ENCODE measurements at regions not wholly inside any gene's neighbourhood (a gene's known extent, or its start where the extent isn't known, plus 50 kb on each side); places are given as distances from the start of the nearest gene placed in this dataset.

DNA sequence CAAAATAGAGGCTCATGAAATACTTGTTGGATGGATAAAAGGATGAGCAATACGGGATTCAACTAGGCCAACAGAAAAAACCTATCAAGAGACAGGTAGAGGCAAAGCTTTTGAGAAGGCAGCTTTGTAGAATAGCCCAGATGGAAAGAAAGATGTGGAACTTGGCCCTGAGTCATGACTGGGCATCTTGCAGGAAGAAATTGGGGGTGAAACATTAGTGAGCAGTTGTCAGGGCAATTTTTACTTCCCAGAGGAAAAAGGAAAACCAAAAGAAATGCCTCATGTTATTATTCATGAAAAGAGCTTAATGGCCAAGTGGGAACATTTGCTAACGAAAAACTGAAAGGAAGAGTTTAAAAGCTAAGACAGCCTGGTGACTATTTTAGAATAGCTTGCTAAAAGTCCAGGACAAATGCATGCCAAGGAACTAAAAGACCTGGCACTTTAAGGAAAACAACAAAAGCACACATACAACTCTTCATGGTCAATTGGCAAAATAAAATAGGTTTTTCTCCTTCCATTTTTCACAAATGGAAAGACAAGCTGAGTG lies 180.1 kb downstream of the HS3ST3A1 start:
- TF ChIP-seq, protein P1, sequence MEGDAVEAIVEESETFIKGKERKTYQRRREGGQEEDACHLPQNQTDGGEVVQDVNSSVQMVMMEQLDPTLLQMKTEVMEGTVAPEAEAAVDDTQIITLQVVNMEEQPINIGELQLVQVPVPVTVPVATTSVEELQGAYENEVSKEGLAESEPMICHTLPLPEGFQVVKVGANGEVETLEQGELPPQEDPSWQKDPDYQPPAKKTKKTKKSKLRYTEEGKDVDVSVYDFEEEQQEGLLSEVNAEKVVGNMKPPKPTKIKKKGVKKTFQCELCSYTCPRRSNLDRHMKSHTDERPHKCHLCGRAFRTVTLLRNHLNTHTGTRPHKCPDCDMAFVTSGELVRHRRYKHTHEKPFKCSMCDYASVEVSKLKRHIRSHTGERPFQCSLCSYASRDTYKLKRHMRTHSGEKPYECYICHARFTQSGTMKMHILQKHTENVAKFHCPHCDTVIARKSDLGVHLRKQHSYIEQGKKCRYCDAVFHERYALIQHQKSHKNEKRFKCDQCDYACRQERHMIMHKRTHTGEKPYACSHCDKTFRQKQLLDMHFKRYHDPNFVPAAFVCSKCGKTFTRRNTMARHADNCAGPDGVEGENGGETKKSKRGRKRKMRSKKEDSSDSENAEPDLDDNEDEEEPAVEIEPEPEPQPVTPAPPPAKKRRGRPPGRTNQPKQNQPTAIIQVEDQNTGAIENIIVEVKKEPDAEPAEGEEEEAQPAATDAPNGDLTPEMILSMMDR (IDR thresholded peaks at IDR 0.05; ENCODE audit: low read depth, low read length): no peak
- TF ChIP-seq EZH2phosphoT487 (IDR thresholded peaks at IDR 0.05; ENCODE audit: low read depth): no peak
